ENCODE measurements at regions not wholly inside any gene's neighbourhood (a gene's known extent, or its start where the extent isn't known, plus 50 kb on each side); places are given as distances from the start of the nearest gene placed in this dataset.

- DNase-seq (ENCODE audit: low read depth in 2 of 2) = no peak
These were observed 1419.8 kb upstream of the TENM4 start for GRCh38 chr11:80860632-80861031.

GRCh38 chr11:80856066-80856465 lies 1415.2 kb upstream of the TENM4 start:
- no peak for DNase-seq (ENCODE audit: low read depth in 2 of 2)

GRCh38 chr11:80855426-80855825 lies 1414.6 kb upstream of the TENM4 start:
- no peak for DNase-seq (ENCODE audit: low read depth in 2 of 2)

- DNase-seq (ENCODE audit: low read depth in 2 of 2) = no peak
These were observed 1408.4 kb upstream of the TENM4 start for GRCh38 chr11:80849253-80849652.

GRCh38 chr11:80846979-80847378 lies 1406.1 kb upstream of the TENM4 start:
- DNase-seq (ENCODE audit: low read depth in 2 of 2) = no peak

GRCh38 chr11:80846442-80846841 lies 1405.6 kb upstream of the TENM4 start:
- DNase-seq (ENCODE audit: low read depth in 2 of 2) = no peak

- no peak for DNase-seq (ENCODE audit: low read depth in 2 of 2)
These were observed 1403.4 kb upstream of the TENM4 start for GRCh38 chr11:80844110-80844819.

- DNase-seq (ENCODE audit: low read depth in 2 of 2) = no peak
These were observed 1402.6 kb upstream of the TENM4 start for GRCh38 chr11:80843266-80843974.

GRCh38 chr11:80842246-80842645 lies 1401.4 kb upstream of the TENM4 start:
- no peak for DNase-seq (ENCODE audit: low read depth in 2 of 2)

GRCh38 chr11:80841675-80842074 lies 1400.8 kb upstream of the TENM4 start:
- DNase-seq (ENCODE audit: low read depth in 2 of 2) = no peak

- no peak for DNase-seq (ENCODE audit: low read depth in 2 of 2)
These were observed 1397.3 kb upstream of the TENM4 start for GRCh38 chr11:80838153-80838552.

- no peak for DNase-seq (ENCODE audit: low read depth in 2 of 2)
These were observed 1396.2 kb upstream of the TENM4 start for GRCh38 chr11:80837051-80837450.

- DNase-seq (ENCODE audit: low read depth in 2 of 2) = no peak
These were observed 1390.5 kb upstream of the TENM4 start for GRCh38 chr11:80831374-80831773.

GRCh38 chr11:80827781-80828180 lies 1387.0 kb upstream of the TENM4 start:
- DNase-seq (ENCODE audit: low read depth in 2 of 2) = no peak

GRCh38 chr11:80826808-80827207 lies 1386.0 kb upstream of the TENM4 start:
- DNase-seq (ENCODE audit: low read depth in 2 of 2) = no peak

GRCh38 chr11:80822308-80822707 lies 1381.5 kb upstream of the TENM4 start:
- DNase-seq (ENCODE audit: low read depth in 2 of 2) = no peak

GRCh38 chr11:80819271-80819670 lies 1378.4 kb upstream of the TENM4 start:
- DNase-seq (ENCODE audit: low read depth in 2 of 2) = no peak

- DNase-seq (ENCODE audit: low read depth in 2 of 2) = no peak
These were observed 1376.1 kb upstream of the TENM4 start for GRCh38 chr11:80816966-80817365.

GRCh38 chr11:80816454-80816847 lies 1375.6 kb upstream of the TENM4 start:
- no peak for DNase-seq (ENCODE audit: low read depth in 2 of 2)

- DNase-seq (ENCODE audit: low read depth in 2 of 2) = no peak
These were observed 1375.1 kb upstream of the TENM4 start for GRCh38 chr11:80815752-80816453.

- no peak for DNase-seq (ENCODE audit: low read depth in 2 of 2)
These were observed 1374.0 kb upstream of the TENM4 start for GRCh38 chr11:80814813-80815212.

- no peak for DNase-seq (ENCODE audit: low read depth in 2 of 2)
These were observed 1369.9 kb upstream of the TENM4 start for GRCh38 chr11:80810695-80811094.

GRCh38 chr11:80798174-80798573 lies 1357.3 kb upstream of the TENM4 start:
- no peak for DNase-seq (ENCODE audit: low read depth in 2 of 2)
